CD1c-positive myeloid dendritic cell (primary cell): ENCODE measurements at regions not wholly inside any gene's neighbourhood (a gene's known extent, or its start where the extent isn't known, plus 50 kb on each side); places are given as distances from the start of the nearest gene placed in this dataset.

Experiments
- DNase-seq: peaks from one replicate; pipeline ENCODE4 v3.0.0-alpha.2; 2016; ENCODE audit errors: extremely low spot score

GRCh38 chr10:31754803-31755624 is 173.6 kb downstream of the ARHGAP12 start:
- no peak for DNase-seq

GRCh38 chr10:31753681-31754080 is 174.9 kb downstream of the ARHGAP12 start:
- DNase-seq, result no peak

GRCh38 chr10:31752170-31752569 is 176.5 kb downstream of the ARHGAP12 start:
- no peak for DNase-seq

GRCh38 chr10:31751738-31752080 is 176.9 kb downstream of the ARHGAP12 start:
- DNase-seq, result no peak

GRCh38 chr10:31751051-31751737 is 177.4 kb downstream of the ARHGAP12 start:
- peak; percentile 86 for DNase-seq

GRCh38 chr10:31749981-31750840 is 178.4 kb downstream of the ARHGAP12 start:
- no peak for DNase-seq

- no peak for DNase-seq
Observed at GRCh38 chr10:31749301-31749700, 179.3 kb downstream of the ARHGAP12 start.

GRCh38 chr10:31745612-31746376 is 182.8 kb downstream of the ARHGAP12 start:
- peak; percentile 11 for DNase-seq

GRCh38 chr10:31744025-31744424 is 184.6 kb downstream of the ARHGAP12 start:
- no peak for DNase-seq

- no peak for DNase-seq
Observed at GRCh38 chr10:31742255-31742654, 186.4 kb downstream of the ARHGAP12 start.

GRCh38 chr10:31741473-31741872 is 187.2 kb downstream of the ARHGAP12 start:
- no peak for DNase-seq

- no peak for DNase-seq
Observed at GRCh38 chr10:31739711-31740110, 188.9 kb downstream of the ARHGAP12 start.

- no peak for DNase-seq
Observed at GRCh38 chr10:31739146-31739545, 189.5 kb downstream of the ARHGAP12 start.

- no peak for DNase-seq
Observed at GRCh38 chr10:31731711-31732110, 196.9 kb downstream of the ARHGAP12 start.

- DNase-seq, result no peak
Observed at GRCh38 chr10:31730776-31731175, 197.9 kb downstream of the ARHGAP12 start.

- no peak for DNase-seq
Observed at GRCh38 chr10:31728698-31729224, 199.9 kb downstream of the ARHGAP12 start.

GRCh38 chr10:31725436-31725835 is 203.2 kb downstream of the ARHGAP12 start:
- no peak for DNase-seq

GRCh38 chr10:31724296-31724695 is 204.3 kb downstream of the ARHGAP12 start:
- DNase-seq, result no peak

- DNase-seq, result peak; percentile 13
Observed at GRCh38 chr10:31723106-31723750, 205.4 kb downstream of the ARHGAP12 start.

- DNase-seq, result no peak
Observed at GRCh38 chr10:31721096-31721495, 207.5 kb downstream of the ARHGAP12 start.

GRCh38 chr10:31720546-31720945 is 208.1 kb downstream of the ARHGAP12 start:
- DNase-seq, result peak; percentile 10
